Heart left ventricle (tissue), 13 donors: ENCODE measurements at regions not wholly inside any gene's neighbourhood (a gene's known extent, or its start where the extent isn't known, plus 50 kb on each side); places are given as distances from the start of the nearest gene placed in this dataset.

Experiments
- POLR2A ChIP-seq, 2 donors: fragments of 450-650 bp; IDR thresholded peaks; one replicate each; pipeline ENCODE4 v1.6.1; 2017; ENCODE audit warnings: antibody characterized with exemption in 2 of 2, mild to moderate bottlenecking in 2 of 2, moderate library complexity in 2 of 2
- TF ChIP-seq, protein P1 (sequence below), 12 donors: fragments of 200-600 bp; sonication (generic) in 4 of 12; IDR thresholded peaks; one replicate each; pipeline versions ENCODE4 v1.5.0 to v1.8.0; 2018 to 2022; ENCODE audit warnings: antibody characterized with exemption in 12 of 12, mild to moderate bottlenecking in 5 of 12
- donor health status: ischemic (EF 13 %, LVEDD 7.1; RV severe dilation, severe dysfunction).
- donor health status: DM: no; HTN: yes; CAD: no.
- donor health status: DM: no; HTN: no; CAD: no.
- donor health status: ischemic (EF 25% LVEDD 6.9; RV normal size, moderate dysfunction).
- donor health status: ischemic (EF 25% LVEDD 5.7; RV mildly dilated, moderate dysfunction).
- donor health status: ischemic (EF 35%, LVEDD 5.7; RV mildly dilated, moderate dysfunction).
- donor health status: nonischemic (EF 11% LVEDD 7.7; RV severe dilation, severe dysfunction).
- donor health status: DM: yes; HTN: yes; CAD: no.
- donor health status: PGD.
- donor health status: ischemic (EF 29% LVEDD 5.4; RV normal size, mild dysfunction).
- donor health status: nonischemic (EF 23%, LVEDD 6.1; RV moderate dilation, normal function).

- TF ChIP-seq, protein P1, sequence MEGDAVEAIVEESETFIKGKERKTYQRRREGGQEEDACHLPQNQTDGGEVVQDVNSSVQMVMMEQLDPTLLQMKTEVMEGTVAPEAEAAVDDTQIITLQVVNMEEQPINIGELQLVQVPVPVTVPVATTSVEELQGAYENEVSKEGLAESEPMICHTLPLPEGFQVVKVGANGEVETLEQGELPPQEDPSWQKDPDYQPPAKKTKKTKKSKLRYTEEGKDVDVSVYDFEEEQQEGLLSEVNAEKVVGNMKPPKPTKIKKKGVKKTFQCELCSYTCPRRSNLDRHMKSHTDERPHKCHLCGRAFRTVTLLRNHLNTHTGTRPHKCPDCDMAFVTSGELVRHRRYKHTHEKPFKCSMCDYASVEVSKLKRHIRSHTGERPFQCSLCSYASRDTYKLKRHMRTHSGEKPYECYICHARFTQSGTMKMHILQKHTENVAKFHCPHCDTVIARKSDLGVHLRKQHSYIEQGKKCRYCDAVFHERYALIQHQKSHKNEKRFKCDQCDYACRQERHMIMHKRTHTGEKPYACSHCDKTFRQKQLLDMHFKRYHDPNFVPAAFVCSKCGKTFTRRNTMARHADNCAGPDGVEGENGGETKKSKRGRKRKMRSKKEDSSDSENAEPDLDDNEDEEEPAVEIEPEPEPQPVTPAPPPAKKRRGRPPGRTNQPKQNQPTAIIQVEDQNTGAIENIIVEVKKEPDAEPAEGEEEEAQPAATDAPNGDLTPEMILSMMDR (IDR thresholded peaks at IDR 0.05), result no peak
- TF ChIP-seq POLR2A (IDR thresholded peaks at IDR 0.05), result no peak
Measured at GRCh38 chr1:221286399-221286798, 407.2 kb downstream of the HLX start.
